Stimulated activated CD8-positive, alpha-beta memory T cell treated with anti-CD3 and anti-CD28 coated beads, Interleukin-2, amount 100 ng/mL, for 1 hour (primary cell): ENCODE measurements at regions not wholly inside any gene's neighbourhood (a gene's known extent, or its start where the extent isn't known, plus 50 kb on each side); places are given as distances from the start of the nearest gene placed in this dataset.

Source experiments
- DNase-seq, 2 donors: peaks; one replicate each; pipeline ENCODE4 v3.0.0-alpha.2; 2020; ENCODE audit warnings: low read depth in 2 of 2

DNA sequence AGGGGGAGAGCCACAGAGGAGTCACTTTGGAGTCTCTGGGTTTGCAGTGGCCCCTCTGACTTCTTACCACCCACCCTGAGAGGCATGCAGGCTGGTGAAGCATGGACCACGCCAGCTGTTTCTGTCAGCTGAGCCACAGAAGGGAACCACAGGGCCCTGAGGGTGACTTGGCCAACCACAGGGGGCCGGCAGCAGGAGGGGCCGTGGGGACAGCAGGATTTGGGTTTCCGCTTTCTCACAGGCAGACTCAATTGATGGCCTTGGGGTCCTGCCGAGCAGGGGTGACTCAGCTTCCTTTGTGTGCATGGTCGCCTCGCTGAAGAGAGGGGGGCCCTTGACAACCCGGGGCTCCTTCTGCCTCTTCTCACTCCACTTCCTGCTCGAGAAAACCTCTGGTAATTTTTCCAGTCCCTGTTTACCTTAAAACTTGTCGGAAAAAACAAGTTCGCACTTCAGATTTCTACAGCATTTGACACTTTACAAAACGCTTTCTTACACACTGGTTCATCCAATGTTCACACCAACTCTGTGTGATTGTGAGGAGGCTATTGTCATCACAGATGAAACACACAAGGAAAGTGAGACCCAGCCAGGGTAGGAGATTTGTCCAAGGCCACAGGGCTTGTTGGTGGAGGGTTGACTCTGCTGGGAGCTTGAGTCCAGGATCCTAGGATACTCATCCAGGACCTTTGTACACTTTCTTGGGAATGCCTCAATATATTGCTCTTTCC is 311.2 kb downstream of the LPIN1 start:
- DNase-seq: peak in 1 of 2 donors; percentile 24

GRCh38 chr2:12059616-12060441 is 313.4 kb downstream of the LPIN1 start:
- no peak for DNase-seq

- DNase-seq: no peak
These were observed 314.5 kb downstream of the LPIN1 start for GRCh38 chr2:12060886-12061285.

GRCh38 chr2:12061286-12062052 is 315.0 kb downstream of the LPIN1 start:
- DNase-seq: no peak

GRCh38 chr2:12062053-12062395 is 315.6 kb downstream of the LPIN1 start:
- no peak for DNase-seq

DNA sequence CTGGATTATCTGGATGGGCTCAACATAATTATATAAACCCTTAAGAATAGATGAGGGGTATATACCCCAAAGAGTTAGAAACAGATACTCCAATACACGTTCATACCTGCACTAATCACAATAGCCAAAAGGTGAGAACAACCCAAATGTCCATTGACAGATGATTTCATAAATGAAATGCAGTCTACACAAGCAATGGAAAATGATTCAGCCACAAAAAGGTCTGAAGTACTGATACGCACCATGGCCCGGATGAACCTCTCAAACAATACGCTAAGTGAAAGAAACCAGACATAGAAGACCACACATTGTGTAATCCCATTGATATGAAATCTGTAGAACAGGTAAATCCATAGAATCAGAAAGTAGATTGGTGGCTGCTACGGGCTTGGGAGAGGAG is 316.8 kb downstream of the LPIN1 start:
- no peak for DNase-seq

DNA sequence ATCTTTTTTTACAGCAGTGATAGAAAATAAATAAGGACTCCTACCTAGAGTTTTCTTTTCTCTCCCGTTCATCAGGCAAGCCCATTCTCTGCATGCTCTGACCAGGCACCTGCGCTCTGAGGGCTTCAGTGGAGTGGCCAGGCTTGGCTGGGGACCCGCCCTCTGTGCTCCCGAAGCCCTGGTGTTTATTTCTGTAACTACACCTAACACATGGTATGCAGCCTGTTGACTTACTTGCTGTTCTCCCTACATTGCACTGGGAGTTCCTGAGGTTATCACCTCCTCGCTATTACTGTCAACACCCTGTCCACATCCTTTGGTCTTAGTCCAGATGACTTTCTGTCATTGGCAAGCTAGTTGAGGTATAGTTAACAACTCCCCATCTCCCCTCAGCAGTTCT is 317.7 kb downstream of the LPIN1 start:
- DNase-seq: peak in 1 of 2 donors; percentile 8

- no peak for DNase-seq
These were observed 319.7 kb downstream of the LPIN1 start for GRCh38 chr2:12066116-12066515.

- DNase-seq: no peak
These were observed 320.6 kb downstream of the LPIN1 start for GRCh38 chr2:12066986-12067385.

- no peak for DNase-seq
These were observed 322.5 kb downstream of the LPIN1 start for GRCh38 chr2:12068796-12069538.

- no peak for DNase-seq
These were observed 323.7 kb downstream of the LPIN1 start for GRCh38 chr2:12070153-12070552.

DNA sequence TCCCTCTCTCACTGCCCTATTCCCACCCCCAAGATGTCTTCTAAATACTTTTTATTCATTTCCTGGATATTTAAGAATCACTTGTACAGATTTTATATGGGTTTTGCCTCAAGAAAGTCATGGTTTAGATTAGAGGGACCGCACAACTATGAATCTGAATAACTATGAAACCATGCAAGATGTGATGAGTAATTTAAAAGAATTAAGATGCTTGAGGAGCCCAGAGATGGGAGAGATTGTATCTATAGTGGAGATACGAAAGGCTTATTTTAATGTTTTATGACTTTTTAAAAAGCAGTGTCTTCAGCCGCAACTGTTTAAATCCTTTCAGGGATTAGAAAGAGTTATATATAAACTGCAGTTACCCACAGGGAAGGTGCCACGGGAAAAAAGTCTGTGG is 324.1 kb downstream of the LPIN1 start:
- DNase-seq: no peak

GRCh38 chr2:12071318-12071717 is 324.9 kb downstream of the LPIN1 start:
- no peak for DNase-seq

GRCh38 chr2:12073217-12073852 is 326.9 kb downstream of the LPIN1 start:
- no peak for DNase-seq

GRCh38 chr2:12074126-12074844 is 327.9 kb downstream of the LPIN1 start:
- no peak for DNase-seq

DNA sequence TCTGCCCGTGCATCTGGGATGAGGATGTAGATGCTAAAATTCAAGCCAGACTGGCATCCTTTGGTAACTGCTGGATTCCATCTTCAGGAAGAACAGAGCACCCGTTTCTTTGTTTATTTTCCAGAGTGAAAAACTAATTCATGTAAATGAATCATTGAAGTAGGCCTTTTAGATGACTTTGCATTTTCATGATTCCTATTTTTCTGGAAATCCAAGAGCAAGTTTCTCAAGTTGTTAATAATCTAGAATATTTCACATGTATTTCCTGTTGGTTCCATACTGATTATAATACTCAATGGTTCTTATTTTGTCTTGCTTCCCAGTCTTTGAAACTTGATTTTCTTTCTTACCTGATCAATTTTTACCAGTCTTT is 328.4 kb downstream of the LPIN1 start:
- no peak for DNase-seq

DNA sequence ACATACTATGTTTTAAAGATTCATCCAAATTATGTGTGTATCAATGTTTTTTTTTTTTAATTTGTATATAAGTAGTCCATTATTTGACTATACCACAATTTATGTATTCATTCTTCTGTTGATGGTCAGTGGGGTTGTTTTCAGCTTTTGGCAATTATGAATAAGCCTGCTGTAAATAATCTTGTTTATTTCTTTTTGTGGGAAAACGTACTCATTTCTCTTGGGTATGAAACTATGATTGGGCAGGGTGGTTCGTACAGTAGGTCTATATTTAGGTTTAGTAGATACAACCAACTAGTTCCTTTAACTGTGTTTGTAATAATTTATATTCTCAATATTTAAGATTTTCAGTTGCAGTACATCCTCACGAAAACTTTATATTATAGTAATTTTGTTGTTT is 329.2 kb downstream of the LPIN1 start:
- DNase-seq: no peak

DNA sequence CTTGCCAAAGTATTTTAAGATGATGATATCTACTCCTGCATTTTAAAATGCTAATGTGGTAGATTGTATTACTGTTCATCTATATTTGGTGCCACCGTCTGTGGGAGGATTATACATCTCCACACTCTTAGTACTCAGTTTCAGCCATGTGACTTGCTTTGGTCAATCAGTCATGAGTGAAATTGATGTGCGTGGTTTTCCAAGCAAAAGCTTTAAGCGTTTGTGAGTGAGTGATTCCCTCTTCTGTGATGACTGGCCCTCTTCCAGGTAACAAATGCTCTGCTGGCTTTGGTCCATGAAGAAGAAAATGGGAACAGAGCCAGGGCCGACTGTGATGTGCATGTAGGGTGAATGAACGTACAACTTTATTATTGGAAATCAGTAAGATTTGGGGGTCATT is 330.4 kb downstream of the LPIN1 start:
- DNase-seq: no peak

DNA sequence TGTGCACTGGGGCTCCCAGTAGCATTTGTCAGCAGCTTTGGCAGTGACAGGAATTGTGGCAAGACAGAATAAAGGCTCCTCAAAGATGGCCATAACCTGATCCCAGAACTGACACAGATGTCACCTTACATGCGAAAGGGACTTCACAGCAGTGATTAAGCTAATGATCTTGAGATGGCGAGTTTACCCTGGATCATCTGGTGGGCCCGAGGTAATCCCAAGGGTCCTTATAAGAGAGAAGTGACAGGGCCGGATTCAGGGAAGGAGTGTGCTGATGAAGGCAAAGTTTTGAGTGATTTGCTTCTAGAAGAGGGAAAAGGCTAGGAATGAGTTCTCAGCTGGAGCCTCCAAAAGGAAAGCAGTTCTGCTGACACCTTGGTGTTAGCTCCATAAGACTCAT is 333.9 kb downstream of the LPIN1 start:
- no peak for DNase-seq

GRCh38 chr2:12081481-12082210 is 335.2 kb downstream of the LPIN1 start:
- DNase-seq: no peak
